Neural cell (in vitro differentiated cells): ENCODE measurements at regions not wholly inside any gene's neighbourhood (a gene's known extent, or its start where the extent isn't known, plus 50 kb on each side); places are given as distances from the start of the nearest gene placed in this dataset.

ENCODE experiments used
- H2AFZ ChIP-seq: fragments of 200-600, 300-800 bp; sonication (generic), shearing (Covaris generic); 2 replicates; pipeline ENCODE4 v1.6.0; 2014; ENCODE audit warnings: low read depth, mild to moderate bottlenecking, antibody characterized with exemption, low read length, moderate library complexity
- H3F3A ChIP-seq: fragments of 200-600 bp; shearing (Covaris generic); 2 replicates; pipeline ENCODE4 v1.6.1; 2016; ENCODE audit warnings: mild to moderate bottlenecking, moderate library complexity, mixed read lengths, antibody characterized with exemption, low read length; ENCODE audit not compliant: insufficient read depth, poor library complexity, severe bottlenecking
- H3K27ac ChIP-seq: fragments of 200-600, 300-800 bp; sonication (generic), shearing (Covaris generic); 2 replicates; pipeline ENCODE4 v1.5.1; 2014; ENCODE audit warnings: mild to moderate bottlenecking, low read length, moderate library complexity
- H3K27me3 ChIP-seq: fragments of 300-800, 200-600 bp; sonication (generic), shearing (Covaris generic); 2 replicates; pipeline ENCODE4 v1.6.0; 2014; ENCODE audit warnings: mild to moderate bottlenecking, low read depth, low read length, moderate library complexity; ENCODE audit not compliant: insufficient read depth
- H3K36me3 ChIP-seq: fragments of 300-800, 200-600 bp; sonication (generic), shearing (Covaris generic); 2 replicates; pipeline ENCODE4 v1.5.1; 2014; ENCODE audit warnings: mild to moderate bottlenecking, antibody characterized with exemption, low read length, moderate library complexity; ENCODE audit not compliant: insufficient read depth
- H3K4me2 ChIP-seq: fragments of 300-800, 200-600 bp; sonication (generic), shearing (Covaris generic); 2 replicates; pipeline ENCODE4 v1.6.0; 2014; ENCODE audit warnings: mild to moderate bottlenecking, low read length
- H3K4me3 ChIP-seq: fragments of 300-800, 200-600 bp; sonication (generic), shearing (Covaris generic); 2 replicates; pipeline ENCODE4 v1.5.1; 2014; ENCODE audit warnings: mild to moderate bottlenecking, low read length, moderate library complexity
- H3K79me2 ChIP-seq: fragments of 200-600 bp; shearing (Covaris generic); replicated peaks from 2 replicates; pipeline ENCODE4 v1.6.0; 2014; ENCODE audit warnings: mild to moderate bottlenecking, low read length, moderate library complexity; ENCODE audit not compliant: insufficient read depth
- H3K9ac ChIP-seq: fragments of 300-800, 200-600 bp; sonication (generic), shearing (Covaris generic); 2 replicates; pipeline ENCODE4 v1.6.1; 2016; ENCODE audit warnings: mild to moderate bottlenecking, low read length, mixed read lengths
- H3K9me2 ChIP-seq: fragments of 200-600 bp; shearing (Covaris generic); 2 replicates; pipeline ENCODE4 v1.6.1; 2016; ENCODE audit warnings: mild to moderate bottlenecking, low read length, mixed read lengths; ENCODE audit not compliant: insufficient read depth
- H3K9me3 ChIP-seq: fragments of 200-600, 300-800 bp; sonication (generic), shearing (Covaris generic); 2 replicates; pipeline ENCODE4 v1.6.1; 2016; ENCODE audit warnings: mild to moderate bottlenecking, mixed run types, low read length, moderate library complexity, mixed read lengths
- H4K20me1 ChIP-seq: fragments of 200-600 bp; shearing (Covaris generic); 2 replicates; pipeline ENCODE4 v1.6.1; 2016; ENCODE audit warnings: mild to moderate bottlenecking, mixed run types; ENCODE audit not compliant: insufficient read depth
- EP300 ChIP-seq: fragments of 450-650 bp; conservative IDR thresholded peaks from 2 replicates; pipeline ENCODE4 v1.6.1; 2014; ENCODE audit warnings: antibody characterized with exemption, mild to moderate bottlenecking, moderate library complexity; ENCODE audit not compliant: poor library complexity, severe bottlenecking
- EZH2 ChIP-seq: fragments of 200-600, 300-800 bp; shearing (Covaris generic), sonication (generic); IDR thresholded peaks from 2 replicates; pipeline ENCODE4 v1.6.1; 2014; ENCODE audit warnings: antibody characterized with exemption, low read length, borderline replicate concordance, mild to moderate bottlenecking; ENCODE audit not compliant: insufficient read depth, poor library complexity, severe bottlenecking
- MXI1 ChIP-seq: fragments of 450-650 bp; conservative IDR thresholded peaks from 2 replicates; pipeline ENCODE4 v1.6.1; 2014; ENCODE audit warnings: antibody characterized with exemption, mild to moderate bottlenecking; ENCODE audit not compliant: poor library complexity, severe bottlenecking
- POLR2AphosphoS5 ChIP-seq: IDR thresholded peaks from 2 replicates; pipeline ENCODE4 v1.6.1; 2012
- RAD21 ChIP-seq: fragments of 450-650 bp; conservative IDR thresholded peaks from 2 replicates; pipeline ENCODE4 v1.6.1; 2014; ENCODE audit warnings: antibody characterized with exemption, mild to moderate bottlenecking, moderate library complexity
- SMC3 ChIP-seq: fragments of 450-650 bp; conservative IDR thresholded peaks from 2 replicates; pipeline ENCODE4 v1.6.1; 2014; ENCODE audit warnings: antibody characterized with exemption, mild to moderate bottlenecking, moderate library complexity; ENCODE audit not compliant: poor library complexity
- TAF1 ChIP-seq: IDR thresholded peaks from 2 replicates; pipeline ENCODE4 v1.6.1; 2012; ENCODE audit warnings: low read depth
- TF ChIP-seq, protein P1 (sequence below): fragments of 450-650 bp; IDR thresholded peaks from 2 replicates; pipeline ENCODE4 v1.5.1; 2014; ENCODE audit warnings: antibody characterized with exemption, mild to moderate bottlenecking, moderate library complexity; ENCODE audit not compliant: poor library complexity, severe bottlenecking
- TF ChIP-seq, protein P2 (sequence below): IDR thresholded peaks from 2 replicates; pipeline ENCODE4 v1.6.1; 2012; ENCODE audit warnings: borderline replicate concordance

DNA sequence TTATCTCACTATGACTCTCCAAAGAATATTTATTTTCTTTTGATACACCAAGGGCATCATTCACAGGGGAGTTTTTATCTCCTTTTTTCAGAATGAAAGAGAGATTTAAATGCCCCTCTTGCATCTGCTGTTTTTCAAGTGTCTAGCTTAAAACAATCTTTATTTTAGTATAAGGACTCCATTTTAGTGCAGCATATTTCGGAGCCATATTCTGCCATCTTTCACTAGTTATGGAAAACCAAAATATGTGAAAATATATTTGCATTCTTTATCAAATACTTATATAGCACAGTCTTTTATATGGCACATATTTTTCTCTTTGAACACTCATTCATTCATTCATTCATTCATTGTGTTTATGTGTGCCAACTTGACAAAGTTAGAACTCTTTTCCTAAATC is 1130.2 kb downstream of the SLITRK5 start:
- Histone ChIP-seq H3F3A (no peaks in the 10 kb centered on the region), H4K20me1 (no peaks in the 10 kb centered on the region), H3K9me2 (no peaks in the 10 kb centered on the region), H2AFZ (no peak overlapping the region), H3K27me3 (no peaks in the 10 kb centered on the region), H3K79me2 (no peaks in the 10 kb centered on the region), H3K27ac (no peak overlapping the region), H3K4me3 (no peak overlapping the region), H3K9me3 (no peaks in the 10 kb centered on the region), H3K4me2 (no peak overlapping the region), H3K9ac (no peak overlapping the region), H3K36me3 (no peaks in the 10 kb centered on the region)
- TF ChIP-seq EP300 (no peak), MXI1 (no peak), EZH2 (no peak), SMC3 (no peak), POLR2AphosphoS5 (no peak)
- TF ChIP-seq, protein P1, sequence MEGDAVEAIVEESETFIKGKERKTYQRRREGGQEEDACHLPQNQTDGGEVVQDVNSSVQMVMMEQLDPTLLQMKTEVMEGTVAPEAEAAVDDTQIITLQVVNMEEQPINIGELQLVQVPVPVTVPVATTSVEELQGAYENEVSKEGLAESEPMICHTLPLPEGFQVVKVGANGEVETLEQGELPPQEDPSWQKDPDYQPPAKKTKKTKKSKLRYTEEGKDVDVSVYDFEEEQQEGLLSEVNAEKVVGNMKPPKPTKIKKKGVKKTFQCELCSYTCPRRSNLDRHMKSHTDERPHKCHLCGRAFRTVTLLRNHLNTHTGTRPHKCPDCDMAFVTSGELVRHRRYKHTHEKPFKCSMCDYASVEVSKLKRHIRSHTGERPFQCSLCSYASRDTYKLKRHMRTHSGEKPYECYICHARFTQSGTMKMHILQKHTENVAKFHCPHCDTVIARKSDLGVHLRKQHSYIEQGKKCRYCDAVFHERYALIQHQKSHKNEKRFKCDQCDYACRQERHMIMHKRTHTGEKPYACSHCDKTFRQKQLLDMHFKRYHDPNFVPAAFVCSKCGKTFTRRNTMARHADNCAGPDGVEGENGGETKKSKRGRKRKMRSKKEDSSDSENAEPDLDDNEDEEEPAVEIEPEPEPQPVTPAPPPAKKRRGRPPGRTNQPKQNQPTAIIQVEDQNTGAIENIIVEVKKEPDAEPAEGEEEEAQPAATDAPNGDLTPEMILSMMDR: no peak

DNA sequence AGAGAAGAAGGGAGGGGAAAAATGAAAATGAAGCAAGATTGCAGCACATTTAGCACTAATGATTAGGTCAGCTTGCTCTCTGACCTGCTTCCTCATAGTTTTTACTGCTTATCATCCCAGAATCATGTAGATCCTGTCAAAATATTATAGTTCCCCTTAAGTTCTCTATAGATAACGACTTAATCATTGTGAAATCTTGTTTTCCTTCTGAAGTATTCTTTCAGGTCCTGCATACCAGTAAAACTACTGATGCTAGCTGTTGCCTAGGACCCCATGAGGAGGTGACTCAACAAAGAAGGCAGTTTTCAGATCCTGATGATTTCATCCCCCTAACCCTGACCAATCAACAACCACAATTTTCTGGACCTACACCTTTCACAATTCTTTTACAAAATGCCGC is 1131.7 kb downstream of the SLITRK5 start:
- H3K79me2 ChIP-seq: no peaks in the 10 kb centered on the region
- no peaks in the 10 kb centered on the region for H3K9me2 ChIP-seq
- H4K20me1 ChIP-seq: no peaks in the 10 kb centered on the region
- no peak overlapping the region for H3K9ac ChIP-seq
- H3K4me3 ChIP-seq: no peak overlapping the region
- TF ChIP-seq EZH2 (no peak), MXI1 (no peak), TAF1 (no peak), RAD21 (no peak), EP300 (no peak), POLR2AphosphoS5 (no peak), SMC3 (no peak)
- TF ChIP-seq, protein P2, sequence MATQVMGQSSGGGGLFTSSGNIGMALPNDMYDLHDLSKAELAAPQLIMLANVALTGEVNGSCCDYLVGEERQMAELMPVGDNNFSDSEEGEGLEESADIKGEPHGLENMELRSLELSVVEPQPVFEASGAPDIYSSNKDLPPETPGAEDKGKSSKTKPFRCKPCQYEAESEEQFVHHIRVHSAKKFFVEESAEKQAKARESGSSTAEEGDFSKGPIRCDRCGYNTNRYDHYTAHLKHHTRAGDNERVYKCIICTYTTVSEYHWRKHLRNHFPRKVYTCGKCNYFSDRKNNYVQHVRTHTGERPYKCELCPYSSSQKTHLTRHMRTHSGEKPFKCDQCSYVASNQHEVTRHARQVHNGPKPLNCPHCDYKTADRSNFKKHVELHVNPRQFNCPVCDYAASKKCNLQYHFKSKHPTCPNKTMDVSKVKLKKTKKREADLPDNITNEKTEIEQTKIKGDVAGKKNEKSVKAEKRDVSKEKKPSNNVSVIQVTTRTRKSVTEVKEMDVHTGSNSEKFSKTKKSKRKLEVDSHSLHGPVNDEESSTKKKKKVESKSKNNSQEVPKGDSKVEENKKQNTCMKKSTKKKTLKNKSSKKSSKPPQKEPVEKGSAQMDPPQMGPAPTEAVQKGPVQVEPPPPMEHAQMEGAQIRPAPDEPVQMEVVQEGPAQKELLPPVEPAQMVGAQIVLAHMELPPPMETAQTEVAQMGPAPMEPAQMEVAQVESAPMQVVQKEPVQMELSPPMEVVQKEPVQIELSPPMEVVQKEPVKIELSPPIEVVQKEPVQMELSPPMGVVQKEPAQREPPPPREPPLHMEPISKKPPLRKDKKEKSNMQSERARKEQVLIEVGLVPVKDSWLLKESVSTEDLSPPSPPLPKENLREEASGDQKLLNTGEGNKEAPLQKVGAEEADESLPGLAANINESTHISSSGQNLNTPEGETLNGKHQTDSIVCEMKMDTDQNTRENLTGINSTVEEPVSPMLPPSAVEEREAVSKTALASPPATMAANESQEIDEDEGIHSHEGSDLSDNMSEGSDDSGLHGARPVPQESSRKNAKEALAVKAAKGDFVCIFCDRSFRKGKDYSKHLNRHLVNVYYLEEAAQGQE: no peak
- TF ChIP-seq, protein P1: no peak
- H3K27me3 ChIP-seq: no peaks in the 10 kb centered on the region
- H3K9me3 ChIP-seq: no peaks in the 10 kb centered on the region
- no peaks in the 10 kb centered on the region for H3F3A ChIP-seq
- no peak overlapping the region for H2AFZ ChIP-seq
- no peak overlapping the region for H3K4me2 ChIP-seq
- H3K36me3 ChIP-seq: no peaks in the 10 kb centered on the region
- no peak overlapping the region for H3K27ac ChIP-seq
